ENCODE measurements at regions not wholly inside any gene's neighbourhood (a gene's known extent, or its start where the extent isn't known, plus 50 kb on each side); places are given as distances from the start of the nearest gene placed in this dataset.

DNA sequence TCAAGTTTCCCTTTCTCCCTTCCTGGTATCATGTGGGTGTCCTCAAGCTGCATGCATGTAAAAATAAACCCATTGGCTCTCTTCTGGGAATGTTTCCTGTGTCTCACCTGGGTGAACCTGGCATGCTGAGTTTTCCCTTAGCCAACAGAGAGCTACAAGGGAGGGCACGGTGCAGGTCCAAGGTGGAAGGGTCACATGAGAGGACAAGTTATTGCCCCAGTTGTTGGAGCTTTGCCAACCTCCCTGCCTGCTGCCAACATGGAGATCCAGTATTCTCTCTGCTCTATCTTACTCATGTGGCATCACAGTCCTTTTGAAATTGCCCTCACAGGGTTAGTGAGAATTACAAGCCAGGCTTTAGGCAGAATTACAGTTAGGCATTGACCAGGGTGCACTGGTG lies 196.1 kb upstream of the GYPA start:
- H3K27me3 ChIP-seq = no peaks in the 10 kb centered on the region
- H3K36me3 ChIP-seq = no peaks in the 10 kb centered on the region
- intact Hi-C loops (cut with DNase I) = no loop called here
- no peak overlapping the region for H3K27ac ChIP-seq
- DNase-seq = no peak
- TF ChIP-seq, protein P1, sequence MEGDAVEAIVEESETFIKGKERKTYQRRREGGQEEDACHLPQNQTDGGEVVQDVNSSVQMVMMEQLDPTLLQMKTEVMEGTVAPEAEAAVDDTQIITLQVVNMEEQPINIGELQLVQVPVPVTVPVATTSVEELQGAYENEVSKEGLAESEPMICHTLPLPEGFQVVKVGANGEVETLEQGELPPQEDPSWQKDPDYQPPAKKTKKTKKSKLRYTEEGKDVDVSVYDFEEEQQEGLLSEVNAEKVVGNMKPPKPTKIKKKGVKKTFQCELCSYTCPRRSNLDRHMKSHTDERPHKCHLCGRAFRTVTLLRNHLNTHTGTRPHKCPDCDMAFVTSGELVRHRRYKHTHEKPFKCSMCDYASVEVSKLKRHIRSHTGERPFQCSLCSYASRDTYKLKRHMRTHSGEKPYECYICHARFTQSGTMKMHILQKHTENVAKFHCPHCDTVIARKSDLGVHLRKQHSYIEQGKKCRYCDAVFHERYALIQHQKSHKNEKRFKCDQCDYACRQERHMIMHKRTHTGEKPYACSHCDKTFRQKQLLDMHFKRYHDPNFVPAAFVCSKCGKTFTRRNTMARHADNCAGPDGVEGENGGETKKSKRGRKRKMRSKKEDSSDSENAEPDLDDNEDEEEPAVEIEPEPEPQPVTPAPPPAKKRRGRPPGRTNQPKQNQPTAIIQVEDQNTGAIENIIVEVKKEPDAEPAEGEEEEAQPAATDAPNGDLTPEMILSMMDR (IDR thresholded peaks at IDR 0.05) = no peak
- TF ChIP-seq POLR2A (IDR thresholded peaks at IDR 0.05) = no peak
- H3K4me1 ChIP-seq = no peaks in the 10 kb centered on the region
- no peak for ATAC-seq
- H3K9me3 ChIP-seq = no peaks in the 10 kb centered on the region
- WGBS, 4 donors = 50 to 70% (median 61%) methylated on average over 1 of the region's 1 CpG
- no peak overlapping the region for H3K4me3 ChIP-seq

DNA sequence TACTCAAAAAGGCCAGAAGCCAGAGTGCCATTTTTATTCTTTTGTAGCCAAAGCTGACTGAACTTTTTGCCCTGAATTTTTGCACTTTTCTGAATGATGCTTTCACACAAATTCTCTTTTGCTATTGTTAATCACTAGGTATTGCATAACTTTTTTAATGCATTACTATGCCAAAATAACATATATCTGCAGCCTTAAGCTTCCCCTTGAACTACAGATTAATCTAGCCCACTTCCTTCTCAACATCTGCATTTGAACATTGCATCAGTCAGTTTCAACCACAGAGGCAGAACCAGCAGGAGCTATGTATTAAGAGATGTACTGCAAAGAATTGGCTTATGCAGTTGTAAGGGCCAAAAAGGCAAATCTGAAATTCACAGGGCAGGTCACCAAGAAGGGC lies 197.6 kb upstream of the GYPA start:
- ATAC-seq (no peak), DNase-seq (no peak)
- no peak overlapping the region for H3K27ac ChIP-seq
- no peaks in the 10 kb centered on the region for H3K27me3 ChIP-seq
- intact Hi-C loops (cut with DNase I) = no loop called here
- H3K4me1 ChIP-seq = no peaks in the 10 kb centered on the region
- TF ChIP-seq POLR2A (IDR thresholded peaks at IDR 0.05) = no peak
- TF ChIP-seq, protein P1 (IDR thresholded peaks at IDR 0.05) = no peak
- no peaks in the 10 kb centered on the region for H3K9me3 ChIP-seq
- H3K4me3 ChIP-seq = no peak overlapping the region
- H3K36me3 ChIP-seq = no peaks in the 10 kb centered on the region

DNA sequence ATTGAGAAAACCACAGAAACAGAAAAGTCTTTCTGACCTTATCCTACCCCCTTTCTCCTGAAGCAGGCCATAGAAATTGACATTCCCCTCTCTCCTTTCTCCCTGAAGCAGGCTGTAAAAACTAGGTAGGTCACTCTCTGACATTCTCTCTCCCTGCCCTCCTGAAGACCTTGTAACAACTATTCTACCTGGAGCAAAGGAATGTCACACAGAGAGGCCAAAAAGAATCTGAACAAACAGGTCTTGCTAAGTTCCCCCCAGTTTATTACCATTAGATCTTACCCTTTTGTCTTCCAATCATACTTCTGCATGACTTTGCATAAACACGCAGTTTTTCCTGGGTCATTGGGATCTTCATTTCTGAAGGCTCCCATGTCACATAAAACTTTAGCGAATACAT lies 198.3 kb upstream of the GYPA start:
- no peaks in the 10 kb centered on the region for H3K9me3 ChIP-seq
- no peak overlapping the region for H3K4me3 ChIP-seq
- H3K36me3 ChIP-seq = no peaks in the 10 kb centered on the region
- H3K27me3 ChIP-seq = no peaks in the 10 kb centered on the region
- DNase-seq (no peak), ATAC-seq (no peak)
- H3K27ac ChIP-seq = no peak overlapping the region
- WGBS, 4 donors = 96 to 100% (median 97%) methylated on average over 2 of the region's 2 CpGs
- H3K4me1 ChIP-seq = no peaks in the 10 kb centered on the region
- intact Hi-C loops (cut with DNase I) = no loop called here
- TF ChIP-seq, protein P1 (IDR thresholded peaks at IDR 0.05) = no peak
- no peak for TF ChIP-seq POLR2A (IDR thresholded peaks at IDR 0.05)

DNA sequence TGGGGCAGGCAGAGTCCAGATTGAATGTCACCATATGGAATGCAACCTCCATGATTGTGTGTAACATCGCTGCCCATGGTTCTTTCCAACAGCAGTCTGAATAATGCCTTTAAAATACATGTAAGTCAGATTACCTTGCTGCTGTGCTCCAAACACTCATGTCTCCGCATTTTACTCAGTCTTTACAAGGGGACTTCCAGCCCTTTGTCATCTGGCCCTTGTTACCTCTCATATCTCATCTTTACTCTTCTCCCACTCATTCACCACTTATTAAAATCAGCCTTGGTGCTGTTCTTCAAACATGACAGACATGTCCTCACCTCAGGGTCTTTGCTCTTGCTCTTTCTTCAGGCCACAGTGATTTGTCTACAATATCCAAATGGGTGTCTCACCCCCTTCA lies 200.4 kb upstream of the GYPA start:
- no peaks in the 10 kb centered on the region for H3K36me3 ChIP-seq
- H3K27ac ChIP-seq = no peak overlapping the region
- no peak for TF ChIP-seq POLR2A (IDR thresholded peaks at IDR 0.05)
- TF ChIP-seq, protein P1 (IDR thresholded peaks at IDR 0.05) = no peak
- ATAC-seq = no peak
- no peak for DNase-seq
- WGBS, 4 donors = 88 to 97% (median 96%) methylated on average over 2 of the region's 2 CpGs
- intact Hi-C loops (cut with DNase I) = no loop called here
- H3K9me3 ChIP-seq = no peaks in the 10 kb centered on the region
- no peaks in the 10 kb centered on the region for H3K27me3 ChIP-seq
- no peak overlapping the region for H3K4me3 ChIP-seq
- H3K4me1 ChIP-seq = no peaks in the 10 kb centered on the region
